ENCODE measurements at regions not wholly inside any gene's neighbourhood (a gene's known extent, or its start where the extent isn't known, plus 50 kb on each side); places are given as distances from the start of the nearest gene placed in this dataset.

DNA sequence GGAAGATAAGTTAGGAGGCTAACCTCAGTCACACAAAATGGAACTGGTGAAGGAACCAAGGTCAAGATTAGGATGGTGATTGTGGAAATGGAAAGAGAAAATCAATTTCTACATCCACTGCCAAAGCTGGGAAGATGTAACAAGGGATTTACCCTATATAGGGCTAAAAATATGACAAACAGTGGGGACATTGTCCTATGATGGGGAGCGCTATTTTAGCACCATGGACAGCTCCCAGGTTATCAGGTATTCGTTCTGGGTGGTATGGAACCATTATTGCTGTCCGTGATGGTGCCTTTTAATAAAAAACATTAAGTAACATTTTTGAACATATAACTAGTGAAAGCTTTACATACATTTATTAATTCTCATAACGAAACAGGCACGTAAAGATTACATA, 124.0 kb downstream of the NDUFA12 start:
- no peak overlapping the region for H3K4me3 ChIP-seq (ENCODE audit: low read depth, low read length)
- TF ChIP-seq, protein P1, sequence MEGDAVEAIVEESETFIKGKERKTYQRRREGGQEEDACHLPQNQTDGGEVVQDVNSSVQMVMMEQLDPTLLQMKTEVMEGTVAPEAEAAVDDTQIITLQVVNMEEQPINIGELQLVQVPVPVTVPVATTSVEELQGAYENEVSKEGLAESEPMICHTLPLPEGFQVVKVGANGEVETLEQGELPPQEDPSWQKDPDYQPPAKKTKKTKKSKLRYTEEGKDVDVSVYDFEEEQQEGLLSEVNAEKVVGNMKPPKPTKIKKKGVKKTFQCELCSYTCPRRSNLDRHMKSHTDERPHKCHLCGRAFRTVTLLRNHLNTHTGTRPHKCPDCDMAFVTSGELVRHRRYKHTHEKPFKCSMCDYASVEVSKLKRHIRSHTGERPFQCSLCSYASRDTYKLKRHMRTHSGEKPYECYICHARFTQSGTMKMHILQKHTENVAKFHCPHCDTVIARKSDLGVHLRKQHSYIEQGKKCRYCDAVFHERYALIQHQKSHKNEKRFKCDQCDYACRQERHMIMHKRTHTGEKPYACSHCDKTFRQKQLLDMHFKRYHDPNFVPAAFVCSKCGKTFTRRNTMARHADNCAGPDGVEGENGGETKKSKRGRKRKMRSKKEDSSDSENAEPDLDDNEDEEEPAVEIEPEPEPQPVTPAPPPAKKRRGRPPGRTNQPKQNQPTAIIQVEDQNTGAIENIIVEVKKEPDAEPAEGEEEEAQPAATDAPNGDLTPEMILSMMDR (IDR thresholded peaks at IDR 0.05; ENCODE audit: low read depth, low read length, missing control alignments), result no peak
- no peak for DNase-seq (ENCODE audit: low read depth)
- in situ Hi-C loops (cut with HindIII; ENCODE audit: low sequenced_read_pairs), result no loop called here

DNA sequence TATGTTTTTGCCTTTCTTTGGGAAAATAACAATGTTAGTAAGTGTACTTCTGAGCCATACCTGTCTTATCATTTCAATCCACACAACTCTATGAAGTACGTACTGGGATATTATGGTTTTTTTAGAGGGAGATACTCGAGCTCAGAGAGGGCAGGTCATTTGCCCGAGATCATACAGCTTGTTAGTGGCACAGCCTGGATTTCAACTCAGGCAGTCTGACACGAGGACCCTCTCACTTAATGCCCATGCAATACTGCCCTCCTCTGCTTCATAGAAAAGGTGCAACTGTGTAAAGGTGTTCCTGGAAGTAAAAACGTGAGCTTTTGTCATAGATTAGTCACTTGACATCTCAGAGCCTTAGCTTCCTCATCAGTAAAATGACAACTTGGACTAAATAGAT, 128.0 kb downstream of the NDUFA12 start:
- TF ChIP-seq, protein P1 (IDR thresholded peaks at IDR 0.05; ENCODE audit: low read depth, low read length, missing control alignments), result no peak
- DNase-seq (ENCODE audit: low read depth), result no peak
- in situ Hi-C loops (cut with HindIII; ENCODE audit: low sequenced_read_pairs), result no loop called here
- no peak overlapping the region for H3K4me3 ChIP-seq (ENCODE audit: low read depth, low read length)

DNA sequence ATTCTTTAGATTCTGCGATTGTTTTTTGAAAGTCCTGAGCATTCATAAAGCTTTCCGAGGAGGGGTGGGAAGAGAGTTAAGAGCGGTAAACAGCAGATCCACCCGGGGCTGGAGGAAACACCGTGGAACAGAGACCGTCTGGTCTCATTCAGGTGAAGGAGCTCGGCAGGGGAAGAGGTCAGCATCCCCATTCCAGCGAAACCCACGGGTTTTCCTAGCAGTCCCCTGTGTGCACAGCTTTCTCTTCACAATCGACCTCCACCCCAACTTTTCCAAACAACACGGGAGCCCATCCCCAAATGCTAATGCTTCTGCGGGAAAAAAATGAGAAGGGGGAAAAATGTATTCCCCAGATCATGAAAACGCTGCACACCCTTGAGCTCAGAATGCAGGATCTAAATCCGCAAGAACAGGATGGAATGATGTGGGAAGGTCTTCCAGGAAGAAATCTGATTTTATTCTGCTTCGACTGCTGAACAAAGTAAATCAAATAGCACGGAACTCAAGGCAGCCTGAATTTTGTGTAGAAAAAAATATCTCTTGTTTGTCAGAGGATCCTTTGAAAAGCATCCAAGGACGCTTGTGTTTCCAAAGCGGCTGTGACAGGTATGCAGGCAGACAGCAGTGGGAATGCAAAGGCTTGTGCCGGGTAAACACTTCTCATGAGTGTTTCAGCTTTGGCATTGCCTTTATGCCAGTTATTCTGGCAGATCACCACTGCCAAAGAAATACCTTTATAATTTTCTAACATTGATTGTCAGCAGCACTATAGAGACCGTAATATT, 128.8 kb downstream of the NDUFA12 start:
- no peak for DNase-seq (ENCODE audit: low read depth)
- H3K4me3 ChIP-seq (ENCODE audit: low read depth, low read length), result no peak overlapping the region
- TF ChIP-seq, protein P1 (IDR thresholded peaks at IDR 0.05; ENCODE audit: low read depth, low read length, missing control alignments), result no peak
- in situ Hi-C loops (cut with HindIII; ENCODE audit: low sequenced_read_pairs), result loop anchor here (5.0 kb wide), 1 partner anchor 82 kb away; no protein-coding TSS in a partner anchor

DNA sequence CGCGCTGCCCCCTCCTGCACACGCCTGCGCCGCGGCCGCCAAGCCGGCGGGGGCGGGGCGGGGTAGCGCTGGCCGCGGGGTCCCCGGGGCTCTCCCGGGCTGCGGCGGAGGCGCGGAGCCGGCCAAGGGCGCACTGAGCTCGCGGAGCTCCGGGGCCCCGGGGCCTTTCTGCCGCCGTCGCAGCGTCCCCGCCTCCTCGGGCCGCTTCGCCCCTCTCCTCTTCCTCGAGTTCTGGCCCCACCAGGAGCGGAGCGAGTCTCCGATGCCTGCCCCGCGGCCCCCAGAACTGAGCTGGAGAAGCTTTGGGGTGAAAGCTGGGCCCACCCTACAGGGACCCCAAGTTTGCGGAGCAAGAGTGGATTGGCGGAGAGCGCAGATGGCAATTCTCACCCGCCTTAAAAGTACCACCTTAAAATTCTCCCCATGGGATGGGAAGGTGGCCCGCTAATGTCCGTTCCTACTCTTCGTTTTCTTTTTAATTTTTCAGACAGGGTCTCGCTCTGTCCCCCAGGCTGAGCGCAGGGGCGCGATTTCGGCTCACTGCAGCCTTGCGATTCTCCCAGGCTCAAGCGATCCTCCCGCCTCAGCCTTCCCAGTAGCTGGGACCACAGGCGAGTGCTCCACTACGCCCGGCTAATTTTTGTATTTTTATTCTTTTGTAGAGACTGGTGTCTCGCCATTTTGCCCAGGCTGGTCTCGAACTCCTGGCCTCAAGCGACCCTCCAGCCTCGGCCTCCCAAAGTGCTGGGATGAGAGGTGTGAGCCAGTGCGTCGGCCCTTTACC, 129.6 kb downstream of the NDUFA12 start:
- H3K4me3 ChIP-seq (ENCODE audit: low read depth, low read length), result peak overlapping the region; percentile 32
- in situ Hi-C loops (cut with HindIII; ENCODE audit: low sequenced_read_pairs), result loop anchor here (5.0 kb wide), 1 partner anchor 82 kb away; no protein-coding TSS in a partner anchor
- TF ChIP-seq, protein P1 (IDR thresholded peaks at IDR 0.05; ENCODE audit: low read depth, low read length, missing control alignments), result no peak
- DNase-seq (ENCODE audit: low read depth), result no peak

DNA sequence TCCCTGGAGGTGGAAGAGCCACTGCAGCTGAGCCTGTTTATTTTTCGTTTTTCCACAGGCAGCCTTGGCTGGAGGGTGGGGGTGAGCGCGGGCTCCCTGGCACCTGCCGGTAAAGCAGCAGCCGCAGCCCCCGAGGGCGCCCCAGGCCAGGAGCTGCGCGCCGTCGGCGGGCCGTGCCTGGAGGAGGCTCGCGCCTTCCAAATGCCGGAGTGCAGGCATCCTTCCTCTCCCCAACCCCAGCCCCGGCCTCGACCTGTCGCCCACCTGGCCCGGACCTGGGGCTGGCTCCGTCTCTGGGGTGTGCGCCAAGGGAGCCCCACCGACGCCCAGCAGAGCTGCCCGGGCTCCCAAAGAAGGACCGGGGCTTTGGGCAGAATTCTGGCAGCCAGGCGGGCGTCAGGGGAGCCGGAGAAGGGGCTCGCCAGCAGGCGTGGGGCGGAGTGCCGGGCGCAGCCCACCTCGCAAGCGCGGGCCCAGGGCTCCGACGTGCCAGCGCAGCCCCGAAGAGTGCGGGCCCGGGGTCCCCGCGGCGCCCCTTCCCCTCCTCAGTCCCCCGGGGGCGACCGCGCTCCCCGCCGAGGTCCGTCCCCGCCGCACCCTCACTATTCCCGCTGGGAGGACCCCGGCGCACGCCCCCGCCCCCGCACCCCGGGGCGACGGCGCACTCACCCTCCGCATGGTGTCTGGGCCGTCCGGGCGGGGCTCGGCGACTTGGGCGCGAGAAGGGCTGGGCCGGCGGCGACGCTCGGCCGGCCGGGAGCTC, 130.3 kb downstream of the NDUFA12 start:
- TF ChIP-seq, protein P1 (IDR thresholded peaks at IDR 0.05; ENCODE audit: low read depth, low read length, missing control alignments), result no peak
- H3K4me3 ChIP-seq (ENCODE audit: low read depth, low read length), result peak overlapping the region; percentile 14
- no peak for DNase-seq (ENCODE audit: low read depth)
- in situ Hi-C loops (cut with HindIII; ENCODE audit: low sequenced_read_pairs), result loop anchor here (5.0 kb wide), 1 partner anchor 81 kb away; no protein-coding TSS in a partner anchor

DNA sequence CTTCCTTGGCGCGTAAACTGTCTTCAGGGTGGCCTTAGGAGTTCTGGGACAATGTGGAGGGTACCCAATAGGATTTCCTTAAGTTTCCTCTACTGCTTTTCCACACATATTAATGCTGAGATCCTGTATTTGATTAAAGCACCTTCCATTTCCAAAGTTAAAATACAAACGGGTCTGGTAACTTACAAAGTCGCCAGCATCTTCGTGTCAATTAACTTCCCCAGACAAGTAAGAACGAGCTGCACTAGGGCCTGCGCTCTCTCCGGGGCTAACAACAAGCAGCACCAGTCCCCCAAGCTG, 130.9 kb downstream of the NDUFA12 start:
- TF ChIP-seq, protein P1 (IDR thresholded peaks at IDR 0.05; ENCODE audit: low read depth, low read length, missing control alignments), result no peak
- H3K4me3 ChIP-seq (ENCODE audit: low read depth, low read length), result no peak overlapping the region
- in situ Hi-C loops (cut with HindIII; ENCODE audit: low sequenced_read_pairs), result loop anchor here (5.0 kb wide), 1 partner anchor 80 kb away; no protein-coding TSS in a partner anchor
- no peak for DNase-seq (ENCODE audit: low read depth)

Measured in astrocyte of the cerebellum (primary cell).